ENCODE measurements at regions not wholly inside any gene's neighbourhood (a gene's known extent, or its start where the extent isn't known, plus 50 kb on each side); places are given as distances from the start of the nearest gene placed in this dataset.

- H3K27ac ChIP-seq, result no peak overlapping the region
- TF ChIP-seq CTCF (conservative IDR thresholded peaks at IDR 0.05), result no peak
Observed at GRCh38 chr1:90534663-90535295, 182.3 kb downstream of the BARHL2 start.

- no peak for TF ChIP-seq CTCF (conservative IDR thresholded peaks at IDR 0.05)
- H3K27ac ChIP-seq, result no peak overlapping the region
Observed at GRCh38 chr1:90534116-90534515, 183.0 kb downstream of the BARHL2 start.

DNA sequence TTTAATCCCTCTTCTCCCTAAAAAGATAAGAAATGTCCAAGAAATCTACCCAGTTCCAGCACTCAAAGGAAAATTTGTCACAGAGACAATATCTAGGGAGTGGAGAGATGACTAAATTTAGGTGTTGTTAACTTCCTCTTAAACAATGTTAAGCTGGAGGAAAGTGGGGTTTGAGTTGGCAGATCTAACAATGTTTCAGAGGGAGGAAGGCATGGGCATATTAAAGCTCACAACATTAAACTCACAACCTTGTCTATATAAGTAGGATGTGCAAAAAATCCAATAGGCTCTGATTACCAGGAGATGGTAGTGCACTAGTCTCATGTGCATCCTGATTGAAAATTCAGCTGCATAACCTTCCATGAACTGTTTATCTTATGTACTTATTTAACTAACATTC, 190.1 kb downstream of the BARHL2 start:
- no peak for TF ChIP-seq CTCF (conservative IDR thresholded peaks at IDR 0.05)
- no peak overlapping the region for H3K27ac ChIP-seq

DNA sequence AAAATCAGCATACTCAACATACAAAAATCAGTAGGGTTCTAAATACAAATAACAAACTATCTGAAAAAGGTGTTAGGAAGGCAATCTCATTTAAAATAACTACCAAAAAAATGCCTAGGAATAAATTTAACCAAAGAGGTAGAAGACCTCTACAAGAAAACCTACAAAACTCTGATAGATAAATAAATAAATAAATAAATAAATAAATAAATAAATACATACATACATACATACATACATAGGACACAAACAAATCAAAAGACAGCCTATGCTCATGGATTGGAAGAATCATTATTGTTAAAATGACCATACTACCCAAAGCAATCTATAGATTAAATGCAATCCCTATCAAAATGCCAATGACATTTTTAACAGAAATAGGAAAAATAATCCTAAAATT, 194.7 kb downstream of the BARHL2 start:
- no peak overlapping the region for H3K27ac ChIP-seq
- TF ChIP-seq CTCF (conservative IDR thresholded peaks at IDR 0.05), result no peak

- H3K27ac ChIP-seq, result no peak overlapping the region
- no peak for TF ChIP-seq CTCF (conservative IDR thresholded peaks at IDR 0.05)
Observed at GRCh38 chr1:90513956-90514355, 203.1 kb downstream of the BARHL2 start.

GRCh38 chr1:90512441-90512840, 204.7 kb downstream of the BARHL2 start:
- H3K27ac ChIP-seq, result no peak overlapping the region
- TF ChIP-seq CTCF (conservative IDR thresholded peaks at IDR 0.05), result no peak

DNA sequence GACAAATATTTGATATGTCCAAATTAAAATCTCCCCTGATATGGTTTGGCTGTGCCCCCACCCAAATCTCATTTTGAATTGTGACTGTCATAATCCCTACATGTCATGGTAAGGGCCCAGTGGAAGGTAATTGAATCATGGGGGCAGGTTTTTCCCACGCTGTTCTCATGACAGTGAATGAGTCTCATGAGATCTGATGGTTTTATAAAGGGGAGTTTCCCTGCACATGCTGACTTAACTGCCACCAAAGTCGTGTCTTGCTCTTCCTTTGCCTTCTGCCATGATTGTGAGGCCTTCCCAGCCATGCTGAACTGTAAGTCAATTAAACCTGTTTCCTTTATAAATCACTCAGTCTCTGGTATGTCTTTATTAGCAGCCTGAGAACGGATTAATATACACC, 207.0 kb downstream of the BARHL2 start:
- H3K27ac ChIP-seq, result no peak overlapping the region
- no peak for TF ChIP-seq CTCF (conservative IDR thresholded peaks at IDR 0.05)

Data from VCaP (cell line).